Tibial nerve (tissue), 4 donors: ENCODE measurements at regions not wholly inside any gene's neighbourhood (a gene's known extent, or its start where the extent isn't known, plus 50 kb on each side); places are given as distances from the start of the nearest gene placed in this dataset.

Experiments
- EP300 ChIP-seq, 2 donors: sonication (generic); formaldehyde crosslinking; IDR thresholded peaks; one replicate each; pipeline ENCODE4 v1.6.1; 2017; ENCODE audit warnings: antibody characterized with exemption in 2 of 2, mild to moderate bottlenecking in 1 of 2
- POLR2A ChIP-seq, 2 donors: fragments of 450-650 bp; IDR thresholded peaks; one replicate each; pipeline ENCODE4 v1.6.1; 2017; ENCODE audit warnings: antibody characterized with exemption in 2 of 2, mild to moderate bottlenecking in 2 of 2, moderate library complexity in 2 of 2
- TF ChIP-seq, protein P1 (sequence below), 5 experiments: fragments of 200-600 bp in 3 of 5; fragments of 450-650 bp in 2 of 5; sonication (generic) in 3 of 5; IDR thresholded peaks; one replicate each; pipeline ENCODE4 v1.5.1; 2016 to 2019; ENCODE audit warnings: antibody characterized with exemption in 5 of 5, mild to moderate bottlenecking in 3 of 5, moderate library complexity in 2 of 5

DNA sequence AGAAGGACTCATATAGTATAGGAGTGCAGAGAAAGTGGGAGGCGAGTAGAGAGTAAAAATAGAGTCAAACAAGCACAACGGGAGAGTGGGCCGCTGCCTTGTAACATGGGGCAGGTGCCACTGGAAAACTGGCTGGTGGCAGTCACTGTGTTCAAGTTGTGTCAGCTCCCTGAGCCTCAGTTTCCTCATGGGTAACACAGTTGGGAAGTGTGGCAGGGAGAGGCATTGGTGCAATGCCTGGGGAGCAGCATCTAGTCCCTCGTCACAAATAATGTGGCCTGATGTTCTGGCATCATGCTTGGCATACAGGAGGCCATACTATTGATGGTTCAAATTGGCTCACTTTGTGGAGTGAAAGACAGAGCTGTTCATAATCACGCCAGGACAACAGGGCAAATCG, 78.9 kb upstream of the SPON1 start:
- TF ChIP-seq, protein P1, sequence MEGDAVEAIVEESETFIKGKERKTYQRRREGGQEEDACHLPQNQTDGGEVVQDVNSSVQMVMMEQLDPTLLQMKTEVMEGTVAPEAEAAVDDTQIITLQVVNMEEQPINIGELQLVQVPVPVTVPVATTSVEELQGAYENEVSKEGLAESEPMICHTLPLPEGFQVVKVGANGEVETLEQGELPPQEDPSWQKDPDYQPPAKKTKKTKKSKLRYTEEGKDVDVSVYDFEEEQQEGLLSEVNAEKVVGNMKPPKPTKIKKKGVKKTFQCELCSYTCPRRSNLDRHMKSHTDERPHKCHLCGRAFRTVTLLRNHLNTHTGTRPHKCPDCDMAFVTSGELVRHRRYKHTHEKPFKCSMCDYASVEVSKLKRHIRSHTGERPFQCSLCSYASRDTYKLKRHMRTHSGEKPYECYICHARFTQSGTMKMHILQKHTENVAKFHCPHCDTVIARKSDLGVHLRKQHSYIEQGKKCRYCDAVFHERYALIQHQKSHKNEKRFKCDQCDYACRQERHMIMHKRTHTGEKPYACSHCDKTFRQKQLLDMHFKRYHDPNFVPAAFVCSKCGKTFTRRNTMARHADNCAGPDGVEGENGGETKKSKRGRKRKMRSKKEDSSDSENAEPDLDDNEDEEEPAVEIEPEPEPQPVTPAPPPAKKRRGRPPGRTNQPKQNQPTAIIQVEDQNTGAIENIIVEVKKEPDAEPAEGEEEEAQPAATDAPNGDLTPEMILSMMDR (IDR thresholded peaks at IDR 0.05), result no peak
- TF ChIP-seq EP300 (IDR thresholded peaks at IDR 0.05), result no peak
- no peak for TF ChIP-seq POLR2A (IDR thresholded peaks at IDR 0.05)
